ENCODE measurements at regions not wholly inside any gene's neighbourhood (a gene's known extent, or its start where the extent isn't known, plus 50 kb on each side); places are given as distances from the start of the nearest gene placed in this dataset.

GRCh38 chr16:54344646-54345630 lies 58.4 kb upstream of the IRX3 start:
- Histone ChIP-seq H3K4me1 (ENCODE audit: low read depth) (no peaks in the 10 kb centered on the region), H3K9me3 (no peaks in the 10 kb centered on the region), H3K36me3 (ENCODE audit: low read depth) (no peaks in the 10 kb centered on the region), H3K4me3 (no peak overlapping the region)
- intact Hi-C loops (cut with DNase I, micrococcal nuclease) = no loop called here
- DNase-seq (no peak), ATAC-seq (no peak)
- no peak for TF ChIP-seq CTCF (IDR thresholded peaks at IDR 0.05)

GRCh38 chr16:54342966-54343365 lies 56.4 kb upstream of the IRX3 start:
- no peak for DNase-seq
- no peaks in the 10 kb centered on the region for H3K9me3 ChIP-seq
- no peak for ATAC-seq
- no peaks in the 10 kb centered on the region for H3K36me3 ChIP-seq (ENCODE audit: low read depth)
- TF ChIP-seq CTCF (IDR thresholded peaks at IDR 0.05) = no peak
- no peak overlapping the region for H3K4me3 ChIP-seq
- H3K4me1 ChIP-seq (ENCODE audit: low read depth) = no peaks in the 10 kb centered on the region
- intact Hi-C loops (cut with DNase I, micrococcal nuclease) = no loop called here

- TF ChIP-seq CTCF (IDR thresholded peaks at IDR 0.05) = no peak
- no peaks in the 10 kb centered on the region for H3K9me3 ChIP-seq
- ATAC-seq = no peak
- no peaks in the 10 kb centered on the region for H3K4me1 ChIP-seq (ENCODE audit: low read depth)
- no peak for DNase-seq
- no peaks in the 10 kb centered on the region for H3K36me3 ChIP-seq (ENCODE audit: low read depth)
- no peak overlapping the region for H3K4me3 ChIP-seq
- intact Hi-C loops (cut with DNase I, micrococcal nuclease) = no loop called here
Measured at GRCh38 chr16:54341892-54342776, 55.5 kb upstream of the IRX3 start.

- Histone ChIP-seq H3K9me3 (no peaks in the 10 kb centered on the region), H3K4me1 (ENCODE audit: low read depth) (no peaks in the 10 kb centered on the region), H3K36me3 (ENCODE audit: low read depth) (no peaks in the 10 kb centered on the region), H3K4me3 (no peak overlapping the region)
- ATAC-seq = no peak
- DNase-seq = no peak
- intact Hi-C loops (cut with DNase I, micrococcal nuclease) = no loop called here
- TF ChIP-seq CTCF (IDR thresholded peaks at IDR 0.05) = no peak
Measured at GRCh38 chr16:54340531-54340930, 53.9 kb upstream of the IRX3 start.

GRCh38 chr16:54336631-54337204 lies 50.1 kb upstream of the IRX3 start:
- intact Hi-C loops (cut with DNase I, micrococcal nuclease) = no loop called here
- Histone ChIP-seq H3K9me3 (no peaks in the 10 kb centered on the region), H3K36me3 (ENCODE audit: low read depth) (no peaks in the 10 kb centered on the region), H3K4me1 (ENCODE audit: low read depth) (no peaks in the 10 kb centered on the region), H3K4me3 (no peak overlapping the region)
- DNase-seq (no peak), ATAC-seq (no peak)
- TF ChIP-seq CTCF (IDR thresholded peaks at IDR 0.05) = no peak
